Ovary (tissue), 7 donors: ENCODE measurements at regions not wholly inside any gene's neighbourhood (a gene's known extent, or its start where the extent isn't known, plus 50 kb on each side); places are given as distances from the start of the nearest gene placed in this dataset.

ENCODE experiments used
- DNase-seq, 5 donors: peaks; one replicate each; pipeline ENCODE4 v3.0.0-alpha.2; 2019 to 2020
- H3K27ac ChIP-seq, 2 donors: fragments of 200-600 bp; one replicate each; pipeline versions ENCODE4 v1.5.1 to v1.8.0; 2019 to 2022
- H3K27me3 ChIP-seq: fragments of 200-600 bp; one replicate; pipeline ENCODE4 v1.8.0; 2022
- H3K36me3 ChIP-seq: fragments of 200-600 bp; sonication (generic); one replicate; pipeline ENCODE4 v1.5.1; 2019
- H3K4me1 ChIP-seq: one replicate; pipeline ENCODE4 v1.8.1; 2013; ENCODE audit warnings: mild to moderate bottlenecking, moderate library complexity; ENCODE audit not compliant: insufficient read depth
- H3K4me3 ChIP-seq: fragments of 200-600 bp; sonication (generic); one replicate; pipeline ENCODE4 v1.5.1; 2017
- H3K9me3 ChIP-seq, 2 donors: fragments of 200-600 bp in 1 of 2; sonication (generic) in 1 of 2; one replicate each; pipeline versions ENCODE4 v1.5.1 to v1.8.1; 2013 to 2019; ENCODE audit warnings: mild to moderate bottlenecking in 1 of 2, moderate library complexity in 1 of 2
- CTCF ChIP-seq, 3 donors: fragments of 450-650 bp in 2 of 3; fragments of 200-600 bp in 1 of 3; IDR thresholded peaks; one replicate each; pipeline versions ENCODE4 v1.5.1 to v1.8.0; 2016 to 2022; ENCODE audit warnings: antibody characterized with exemption in 3 of 3, mild to moderate bottlenecking in 1 of 3
- EP300 ChIP-seq: sonication (generic); formaldehyde crosslinking; IDR thresholded peaks from one replicate; pipeline ENCODE4 v1.6.1; 2017; ENCODE audit warnings: antibody characterized with exemption
- POLR2A ChIP-seq: fragments of 450-650 bp; IDR thresholded peaks from one replicate; pipeline ENCODE4 v1.6.1; 2017; ENCODE audit warnings: antibody characterized with exemption, mild to moderate bottlenecking, moderate library complexity
- WGBS, 3 donors: extraction: QIAGEN DNeasy Blood & Tissue Kit in 1 of 3; methylation state at CpG; one replicate each; pipeline versions ENCODE4 v1.1.5 to v1.1.7; 2013 to 2017; 5-methylcytosine and 5-hydroxymethylcytosine counted together
- intact Hi-C, 4 donors: fragments of 100-400 bp; cut with DNase I; formaldehyde crosslinking; loops; one replicate each; pipeline versions ENCODE4 v1.11.0 to v1.15.1; 2022 to 2023
- donor health status: DM: no; HTN: no; CAD: no; lungs with moderate emphysema.
- donor health status: DM: no; HTN: no; CAD: no.
- donor health status: Bipolar disorder and iron deficiency.
- donor health status: DM: no; HTN: no; CAD: no.
- donor health status: DM: yes; HTN: yes; CAD: no.

GRCh38 chr12:92335831-92336230, 190.2 kb upstream of the BTG1 start:
- Histone ChIP-seq H3K4me3 (no peak overlapping the region), H3K36me3 (no peaks in the 10 kb centered on the region), H3K9me3 (no peaks in the 10 kb centered on the region), H3K4me1 (no peaks in the 10 kb centered on the region), H3K27ac (no peak overlapping the region), H3K27me3 (no peaks in the 10 kb centered on the region)
- intact Hi-C loops, result no loop called here
- DNase-seq, result no peak
- TF ChIP-seq POLR2A (no peak), CTCF (IDR thresholded peaks at IDR 0.05) (no peak), EP300 (no peak)
- whole genome bisulfite sequencing, 3 donors, result 56 to 72% (median 56%) methylated on average over 4 of the region's 4 CpGs

- Histone ChIP-seq H3K27ac (no peak overlapping the region), H3K27me3 (no peaks in the 10 kb centered on the region), H3K4me1 (no peaks in the 10 kb centered on the region), H3K4me3 (no peak overlapping the region), H3K9me3 (no peaks in the 10 kb centered on the region), H3K36me3 (no peaks in the 10 kb centered on the region)
- TF ChIP-seq POLR2A (no peak), CTCF (IDR thresholded peaks at IDR 0.05) (no peak), EP300 (no peak)
- WGBS, 3 donors, result 96 to 98% (median 96%) methylated on average over 4 of the region's 4 CpGs
- intact Hi-C loops, result no loop called here
- DNase-seq, result no peak
Measured at GRCh38 chr12:92334552-92334951, 188.9 kb upstream of the BTG1 start.

- TF ChIP-seq CTCF (IDR thresholded peaks at IDR 0.05), result no peak
- no peak for TF ChIP-seq EP300
- TF ChIP-seq POLR2A, result no peak
- Histone ChIP-seq H3K4me1 (no peaks in the 10 kb centered on the region), H3K27ac (no peak overlapping the region), H3K36me3 (no peaks in the 10 kb centered on the region), H3K9me3 (no peaks in the 10 kb centered on the region), H3K4me3 (no peak overlapping the region), H3K27me3 (no peaks in the 10 kb centered on the region)
- intact Hi-C loops, result no loop called here
- WGBS, 3 donors, result 96 to 100% (median 96%) methylated on average over 2 of the region's 2 CpGs
- DNase-seq, result no peak
Measured at GRCh38 chr12:92332552-92332951, 186.9 kb upstream of the BTG1 start.

- Histone ChIP-seq H3K36me3 (no peaks in the 10 kb centered on the region), H3K27me3 (no peaks in the 10 kb centered on the region), H3K4me1 (no peaks in the 10 kb centered on the region), H3K4me3 (no peak overlapping the region), H3K27ac (no peak overlapping the region), H3K9me3 (no peaks in the 10 kb centered on the region)
- intact Hi-C loops, result no loop called here
- TF ChIP-seq POLR2A, result no peak
- no peak for TF ChIP-seq EP300
- TF ChIP-seq CTCF (IDR thresholded peaks at IDR 0.05), result no peak
- DNase-seq, result no peak
- WGBS, 3 donors, result 94 to 97% (median 96%) methylated on average over 3 of the region's 3 CpGs
Measured at GRCh38 chr12:92331383-92331782, 185.7 kb upstream of the BTG1 start.

GRCh38 chr12:92330654-92331053, 185.0 kb upstream of the BTG1 start:
- Histone ChIP-seq H3K4me3 (no peak overlapping the region), H3K27me3 (no peaks in the 10 kb centered on the region), H3K9me3 (no peaks in the 10 kb centered on the region), H3K4me1 (no peaks in the 10 kb centered on the region), H3K27ac (no peak overlapping the region), H3K36me3 (no peaks in the 10 kb centered on the region)
- DNase-seq, result no peak
- intact Hi-C loops, result no loop called here
- WGBS, 3 donors, result 89 to 94% (median 91%) methylated on average over 3 of the region's 3 CpGs
- no peak for TF ChIP-seq EP300
- TF ChIP-seq CTCF (IDR thresholded peaks at IDR 0.05), result no peak
- no peak for TF ChIP-seq POLR2A
